H9 (cell line): ENCODE measurements at regions not wholly inside any gene's neighbourhood (a gene's known extent, or its start where the extent isn't known, plus 50 kb on each side); places are given as distances from the start of the nearest gene placed in this dataset.

Experiments used
- DNase-seq: peaks from one replicate; pipeline ENCODE4 v3.0.0-alpha.2; 2017
- H2AFZ ChIP-seq: one replicate; pipeline ENCODE4 v1.6.1; 2013; ENCODE audit warnings: mild to moderate bottlenecking, low read length, control low read depth, moderate library complexity
- H2AK5ac ChIP-seq: 2 replicates; pipeline ENCODE4 v1.6.1; 2013; ENCODE audit warnings: low read length, control low read depth, mixed read lengths; ENCODE audit not compliant: insufficient read length
- H2BK120ac ChIP-seq: one replicate; pipeline ENCODE4 v1.6.1; 2013; ENCODE audit warnings: low read depth, mild to moderate bottlenecking, low read length, control low read depth, inconsistent platforms; ENCODE audit not compliant: poor library complexity, severe bottlenecking
- H2BK12ac ChIP-seq: 2 replicates; pipeline ENCODE4 v1.6.1; 2013; ENCODE audit warnings: low read length, control low read depth, mixed read lengths, low read depth; ENCODE audit not compliant: insufficient read length
- H2BK15ac ChIP-seq: 2 replicates; pipeline ENCODE4 v1.6.1; 2013; ENCODE audit warnings: low read depth, low read length, control low read depth
- H2BK20ac ChIP-seq: one replicate; pipeline ENCODE4 v1.6.1; 2013; ENCODE audit warnings: low read depth, mild to moderate bottlenecking, low read length, control low read depth, inconsistent platforms; ENCODE audit not compliant: poor library complexity, severe bottlenecking
- H2BK5ac ChIP-seq: 2 replicates; pipeline ENCODE4 v1.6.1; 2013; ENCODE audit warnings: low read length, control low read depth, mixed read lengths; ENCODE audit not compliant: insufficient read length
- H3K14ac ChIP-seq: 2 replicates; pipeline ENCODE4 v1.6.1; 2013; ENCODE audit warnings: low read length, control low read depth; ENCODE audit not compliant: insufficient read depth
- H3K18ac ChIP-seq: 2 replicates; pipeline ENCODE4 v1.6.1; 2013; ENCODE audit warnings: low read depth, mild to moderate bottlenecking, mixed read lengths, low read length, control low read depth; ENCODE audit not compliant: insufficient read length
- H3K23ac ChIP-seq: 2 replicates; pipeline ENCODE4 v1.6.1; 2013; ENCODE audit warnings: low read length, control low read depth, mixed read lengths, low read depth; ENCODE audit not compliant: insufficient read length
- H3K23me2 ChIP-seq: 2 replicates; pipeline ENCODE4 v1.6.1; 2013; ENCODE audit warnings: low read depth, mild to moderate bottlenecking, mixed read lengths, low read length, control low read depth; ENCODE audit not compliant: insufficient read length, poor library complexity, severe bottlenecking
- H3K27ac ChIP-seq: 2 replicates; pipeline ENCODE4 v1.5.1; 2013; ENCODE audit warnings: low read length, control low read depth, mixed read lengths, low read depth; ENCODE audit not compliant: insufficient read length
- H3K27me3 ChIP-seq: 2 replicates; pipeline ENCODE4 v1.6.1; 2013; ENCODE audit warnings: low read length, control low read depth, inconsistent platforms; ENCODE audit not compliant: insufficient read depth
- H3K4ac ChIP-seq: 2 replicates; pipeline ENCODE4 v1.6.1; 2013; ENCODE audit warnings: low read depth, mild to moderate bottlenecking, control low read depth, inconsistent platforms, low read length, moderate library complexity
- H3K4me1 ChIP-seq: 2 replicates; pipeline ENCODE4 v1.6.1; 2013; ENCODE audit warnings: low read length, control low read depth, inconsistent platforms; ENCODE audit not compliant: insufficient read depth
- H3K4me2 ChIP-seq: 2 replicates; pipeline ENCODE4 v1.6.1; 2013; ENCODE audit warnings: low read length, control low read depth, mixed read lengths; ENCODE audit not compliant: insufficient read length, insufficient read depth
- H3K56ac ChIP-seq: 2 replicates; pipeline ENCODE4 v1.6.1; 2013; ENCODE audit warnings: low read depth, mild to moderate bottlenecking, mixed read lengths, low read length, control low read depth; ENCODE audit not compliant: insufficient read length
- H3K79me1 ChIP-seq: 2 replicates; pipeline ENCODE4 v1.6.1; 2013; ENCODE audit warnings: low read depth, mild to moderate bottlenecking, moderate library complexity, low read length, control low read depth, inconsistent platforms; ENCODE audit not compliant: insufficient read depth, poor library complexity, severe bottlenecking
- H3K79me2 ChIP-seq: 2 replicates; pipeline ENCODE4 v1.6.1; 2013; ENCODE audit warnings: low read length, control low read depth, inconsistent platforms; ENCODE audit not compliant: insufficient read depth
- H3K9ac ChIP-seq: 2 replicates; pipeline ENCODE4 v1.6.1; 2013; ENCODE audit warnings: low read length, control low read depth, mixed read lengths; ENCODE audit not compliant: insufficient read length; ENCODE audit errors: extremely low read depth
- H3K9me3 ChIP-seq: one replicate; pipeline ENCODE4 v1.6.1; 2013; ENCODE audit warnings: low read depth, low read length, inconsistent platforms; ENCODE audit not compliant: control insufficient read depth
- H3T11ph ChIP-seq: one replicate; pipeline ENCODE4 v1.6.1; 2013; ENCODE audit warnings: mild to moderate bottlenecking, low read length, control low read depth, inconsistent platforms
- H4K20me1 ChIP-seq: one replicate; pipeline ENCODE4 v1.6.1; 2013; ENCODE audit not compliant: control insufficient read depth, insufficient read length, insufficient read depth
- H4K5ac ChIP-seq: 2 replicates; pipeline ENCODE4 v1.6.1; 2013; ENCODE audit warnings: low read depth, mild to moderate bottlenecking, mixed read lengths, low read length, control low read depth; ENCODE audit not compliant: insufficient read length
- H4K8ac ChIP-seq: replicated peaks from 2 replicates; pipeline ENCODE4 v1.6.1; 2013; ENCODE audit warnings: low read length, control low read depth, mixed read lengths, low read depth; ENCODE audit not compliant: insufficient read length
- H4K91ac ChIP-seq: 2 replicates; pipeline ENCODE4 v1.6.1; 2013; ENCODE audit warnings: low read depth, mild to moderate bottlenecking, moderate library complexity, mixed read lengths, low read length, control low read depth; ENCODE audit not compliant: insufficient read length
- H3K27ac Mint-ChIP-seq, 3 experiments: 2 replicates in 2 of 3; 3 replicates in 1 of 3; pipeline ENCODE4 v1.8.0; 2020 to 2021; ENCODE audit warnings: mixed read lengths in 3 of 3, mild to moderate bottlenecking in 1 of 3, moderate library complexity in 1 of 3
- H3K27me3 Mint-ChIP-seq: 2 replicates; pipeline ENCODE4 v1.8.0; 2021; ENCODE audit warnings: low read depth, mild to moderate bottlenecking, moderate library complexity, mixed read lengths
- H3K36me3 Mint-ChIP-seq, 3 experiments: 2 replicates in 2 of 3; 3 replicates in 1 of 3; pipeline ENCODE4 v1.8.0; 2020 to 2021; ENCODE audit warnings: low read depth in 3 of 3, mixed read lengths in 3 of 3; ENCODE audit not compliant: insufficient read depth in 1 of 3
- H3K4me1 Mint-ChIP-seq, 2 experiments: 2 replicates each; pipeline ENCODE4 v1.8.0; 2020; ENCODE audit warnings: mixed read lengths in 2 of 2
- H3K4me3 Mint-ChIP-seq, 2 experiments: 2 replicates in 1 of 2; 3 replicates in 1 of 2; pipeline ENCODE4 v1.8.0; 2020 to 2021; ENCODE audit warnings: mild to moderate bottlenecking in 2 of 2, mixed read lengths in 2 of 2, moderate library complexity in 1 of 2
- H3K9me3 Mint-ChIP-seq, 2 experiments: 2 replicates in 1 of 2; 3 replicates in 1 of 2; pipeline ENCODE4 v1.8.0; 2020; ENCODE audit warnings: mild to moderate bottlenecking in 2 of 2, mixed read lengths in 2 of 2, moderate library complexity in 1 of 2
- CTCF ChIP-seq: fragments of 200-600 bp; sonication (generic); conservative IDR thresholded peaks from 3 replicates; pipeline ENCODE4 v1.8.0; 2021; ENCODE audit warnings: antibody characterized with exemption, mild to moderate bottlenecking
- WGBS: extraction: QIAGEN DNeasy Blood & Tissue Kit; methylation state at CpG from one replicate; pipeline ENCODE4 v1.1.7; 2013; ENCODE audit warnings: missing lambda C conversion rate, low lambda C conversion rate, mixed read lengths; ENCODE audit not compliant: insufficient read length; ENCODE audit errors: extremely low coverage; 5-methylcytosine and 5-hydroxymethylcytosine counted together

- H3K9ac ChIP-seq = no peak overlapping the region
- H3K14ac ChIP-seq = no peak overlapping the region
- no peak overlapping the region for H2AFZ ChIP-seq
- no peak overlapping the region for H3K27ac ChIP-seq
- TF ChIP-seq CTCF = no peak
- Mint-ChIP-seq H3K9me3 (peaks cover 2 to 8% of the 10 kb centered on the region in 2 experiments; a peak in 1 of 5 replicates), H3K27ac (no peak overlapping the region), H3K4me1 (peaks cover 4 to 19% of the 10 kb centered on the region in 2 experiments), H3K36me3 (peaks cover 0 to 14% (median 0%) of the 10 kb centered on the region in 3 experiments; a peak in 2 of 7 replicates), H3K27me3 (no peaks in the 10 kb centered on the region), H3K4me3 (no peak overlapping the region)
- no peaks in the 10 kb centered on the region for H3K23me2 ChIP-seq
- H3K79me1 ChIP-seq = no peaks in the 10 kb centered on the region
- no peaks in the 10 kb centered on the region for H3K27me3 ChIP-seq
- no peaks in the 10 kb centered on the region for H3K79me2 ChIP-seq
- H4K5ac ChIP-seq = no peak overlapping the region
- H4K8ac ChIP-seq = no peak overlapping the region
- no peak overlapping the region for H2BK5ac ChIP-seq
- WGBS = no CpG with 5 or more reads among the region's 5 CpGs
- no peaks in the 10 kb centered on the region for H3K9me3 ChIP-seq
- H3K4me1 ChIP-seq = peaks cover 2% of the 10 kb centered on the region; the same call in 1 of the 2 replicates
- H3K4me2 ChIP-seq = no peak overlapping the region
- no peak overlapping the region for H2BK120ac ChIP-seq
- H4K20me1 ChIP-seq = no peaks in the 10 kb centered on the region
- no peak for DNase-seq
- no peak overlapping the region; the same call in 1 of the 2 replicates for H2BK15ac ChIP-seq
- no peak overlapping the region for H3K56ac ChIP-seq
- H3K18ac ChIP-seq = no peak overlapping the region
- H2AK5ac ChIP-seq = no peak overlapping the region
- no peak overlapping the region for H3K4ac ChIP-seq
- H4K91ac ChIP-seq = no peak overlapping the region
- H3K23ac ChIP-seq = no peak overlapping the region
- no peak overlapping the region for H2BK12ac ChIP-seq
- no peak overlapping the region for H3T11ph ChIP-seq
- no peak overlapping the region for H2BK20ac ChIP-seq
Measured at GRCh38 chr15:55108448-55108847, 88.3 kb downstream of the RSL24D1 start.
